Nephron (organoid): ENCODE measurements at regions not wholly inside any gene's neighbourhood (a gene's known extent, or its start where the extent isn't known, plus 50 kb on each side); places are given as distances from the start of the nearest gene placed in this dataset.

Experiments used
- H3K27ac Mint-ChIP-seq, 3 experiments: 2 replicates each; pipeline ENCODE4 v1.8.0; 2020; ENCODE audit warnings: mixed read lengths in 3 of 3, mild to moderate bottlenecking in 2 of 3, moderate library complexity in 1 of 3
- H3K27me3 Mint-ChIP-seq: 2 replicates; pipeline ENCODE4 v1.8.0; 2021; ENCODE audit warnings: low read depth, mild to moderate bottlenecking, moderate library complexity, mixed read lengths
- H3K36me3 Mint-ChIP-seq: 2 replicates; pipeline ENCODE4 v1.8.0; 2020; ENCODE audit warnings: low read depth, mixed read lengths
- H3K4me1 Mint-ChIP-seq: 2 replicates; pipeline ENCODE4 v1.8.0; 2020; ENCODE audit warnings: mixed read lengths
- H3K4me3 Mint-ChIP-seq, 3 experiments: 2 replicates each; pipeline ENCODE4 v1.8.0; 2020; ENCODE audit warnings: mild to moderate bottlenecking in 3 of 3, mixed read lengths in 3 of 3, moderate library complexity in 2 of 3
- H3K9me3 Mint-ChIP-seq: 2 replicates; pipeline ENCODE4 v1.8.0; 2020; ENCODE audit warnings: mixed read lengths
- TF ChIP-seq, protein P1 (sequence below), 3 experiments: fragments of 200-600 bp; sonication (generic); IDR thresholded peaks; one replicate each; pipeline ENCODE4 v1.5.0; 2021; ENCODE audit warnings: antibody characterized with exemption in 3 of 3; ENCODE audit not compliant: unreplicated experiment in 3 of 3

DNA sequence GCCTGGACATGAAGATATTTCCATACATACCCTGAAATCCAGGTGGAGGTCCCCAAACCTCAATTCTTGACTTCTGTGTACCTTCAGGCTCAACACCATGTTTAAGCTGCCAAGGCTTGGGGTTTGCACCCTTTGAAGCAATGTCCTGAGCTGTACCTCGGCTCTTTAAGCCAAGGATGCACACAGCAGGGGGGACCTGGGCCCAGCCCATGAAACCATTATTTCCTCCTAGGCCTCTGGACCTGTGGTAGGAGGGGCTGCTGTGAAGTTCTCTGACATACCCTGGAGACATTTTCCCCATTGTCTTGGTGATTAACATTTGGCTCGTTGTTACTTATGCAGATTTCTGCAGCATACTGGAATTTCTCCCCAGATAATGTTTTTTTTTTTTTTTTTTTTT, 184.3 kb upstream of the RGS18 start:
- Mint-ChIP-seq H3K9me3 (peaks cover 8% of the 10 kb centered on the region), H3K36me3 (no peaks in the 10 kb centered on the region), H3K4me3 (no peak overlapping the region), H3K27ac (no peak overlapping the region), H3K27me3 (no peaks in the 10 kb centered on the region), H3K4me1 (no peaks in the 10 kb centered on the region)
- TF ChIP-seq, protein P1, sequence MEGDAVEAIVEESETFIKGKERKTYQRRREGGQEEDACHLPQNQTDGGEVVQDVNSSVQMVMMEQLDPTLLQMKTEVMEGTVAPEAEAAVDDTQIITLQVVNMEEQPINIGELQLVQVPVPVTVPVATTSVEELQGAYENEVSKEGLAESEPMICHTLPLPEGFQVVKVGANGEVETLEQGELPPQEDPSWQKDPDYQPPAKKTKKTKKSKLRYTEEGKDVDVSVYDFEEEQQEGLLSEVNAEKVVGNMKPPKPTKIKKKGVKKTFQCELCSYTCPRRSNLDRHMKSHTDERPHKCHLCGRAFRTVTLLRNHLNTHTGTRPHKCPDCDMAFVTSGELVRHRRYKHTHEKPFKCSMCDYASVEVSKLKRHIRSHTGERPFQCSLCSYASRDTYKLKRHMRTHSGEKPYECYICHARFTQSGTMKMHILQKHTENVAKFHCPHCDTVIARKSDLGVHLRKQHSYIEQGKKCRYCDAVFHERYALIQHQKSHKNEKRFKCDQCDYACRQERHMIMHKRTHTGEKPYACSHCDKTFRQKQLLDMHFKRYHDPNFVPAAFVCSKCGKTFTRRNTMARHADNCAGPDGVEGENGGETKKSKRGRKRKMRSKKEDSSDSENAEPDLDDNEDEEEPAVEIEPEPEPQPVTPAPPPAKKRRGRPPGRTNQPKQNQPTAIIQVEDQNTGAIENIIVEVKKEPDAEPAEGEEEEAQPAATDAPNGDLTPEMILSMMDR (IDR thresholded peaks at IDR 0.05; ENCODE audit: unreplicated experiment in 3 of 3): no peak

- no peaks in the 10 kb centered on the region for H3K4me1 Mint-ChIP-seq
- no peaks in the 10 kb centered on the region for H3K27me3 Mint-ChIP-seq
- no peak overlapping the region for H3K27ac Mint-ChIP-seq
- TF ChIP-seq, protein P1 (IDR thresholded peaks at IDR 0.05; ENCODE audit: unreplicated experiment in 3 of 3): no peak
- no peak overlapping the region for H3K4me3 Mint-ChIP-seq
- peaks cover 13% of the 10 kb centered on the region for H3K9me3 Mint-ChIP-seq
- no peaks in the 10 kb centered on the region for H3K36me3 Mint-ChIP-seq
Measured at GRCh38 chr1:191977874-191978506, 180.3 kb upstream of the RGS18 start.

DNA sequence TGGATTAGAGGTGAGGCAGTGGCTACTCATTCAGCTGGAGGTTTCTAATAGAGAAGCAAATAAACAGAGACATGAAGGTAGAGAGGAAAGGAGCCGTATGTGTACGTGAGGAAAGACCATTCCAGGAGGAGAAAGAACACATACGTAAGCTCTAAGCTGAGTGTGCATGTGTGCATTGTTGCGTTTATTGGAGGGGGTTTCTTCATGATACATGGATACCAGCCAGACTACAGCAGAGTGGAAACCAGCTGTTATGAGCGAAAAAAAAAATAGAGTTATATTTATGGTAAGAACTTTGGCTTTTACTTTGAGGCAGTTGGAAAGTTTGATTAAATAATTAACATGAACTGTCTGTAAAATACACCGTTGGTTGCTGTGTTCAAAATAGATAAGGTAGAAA, 173.4 kb upstream of the RGS18 start:
- H3K4me1 Mint-ChIP-seq: no peaks in the 10 kb centered on the region
- H3K27me3 Mint-ChIP-seq: no peaks in the 10 kb centered on the region
- TF ChIP-seq, protein P1 (IDR thresholded peaks at IDR 0.05; ENCODE audit: unreplicated experiment in 3 of 3): no peak
- no peak overlapping the region for H3K27ac Mint-ChIP-seq
- H3K36me3 Mint-ChIP-seq: no peaks in the 10 kb centered on the region
- H3K9me3 Mint-ChIP-seq: peaks cover 9% of the 10 kb centered on the region
- no peak overlapping the region for H3K4me3 Mint-ChIP-seq

DNA sequence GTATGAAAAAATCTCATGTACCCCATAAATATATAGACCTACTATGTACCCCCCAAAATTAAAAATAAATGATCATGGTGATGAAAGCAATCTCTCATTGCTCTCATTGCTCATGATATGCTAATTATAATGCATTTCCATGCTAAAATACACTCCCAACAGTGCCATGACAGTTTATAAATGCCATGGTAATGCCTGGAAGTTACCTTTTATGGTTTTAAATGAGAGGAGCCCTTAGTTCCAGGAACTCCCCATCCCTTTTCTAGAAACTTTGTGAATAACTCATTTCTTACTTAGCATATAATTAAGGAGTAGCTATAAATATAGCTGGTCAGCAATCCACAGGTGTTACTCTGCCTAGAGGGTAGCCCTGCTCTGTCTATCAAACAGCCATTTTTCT, 166.1 kb upstream of the RGS18 start:
- TF ChIP-seq, protein P1 (IDR thresholded peaks at IDR 0.05; ENCODE audit: unreplicated experiment in 3 of 3): no peak
- no peak overlapping the region for H3K27ac Mint-ChIP-seq
- H3K36me3 Mint-ChIP-seq: no peaks in the 10 kb centered on the region
- no peaks in the 10 kb centered on the region for H3K9me3 Mint-ChIP-seq
- H3K4me3 Mint-ChIP-seq: no peak overlapping the region
- no peaks in the 10 kb centered on the region for H3K4me1 Mint-ChIP-seq
- no peaks in the 10 kb centered on the region for H3K27me3 Mint-ChIP-seq

- Mint-ChIP-seq H3K27me3 (no peaks in the 10 kb centered on the region), H3K4me3 (no peak overlapping the region), H3K4me1 (no peaks in the 10 kb centered on the region), H3K9me3 (no peaks in the 10 kb centered on the region), H3K36me3 (no peaks in the 10 kb centered on the region), H3K27ac (no peak overlapping the region)
- TF ChIP-seq, protein P1 (IDR thresholded peaks at IDR 0.05; ENCODE audit: unreplicated experiment in 3 of 3): no peak
Measured at GRCh38 chr1:191993549-191993948, 164.7 kb upstream of the RGS18 start.

DNA sequence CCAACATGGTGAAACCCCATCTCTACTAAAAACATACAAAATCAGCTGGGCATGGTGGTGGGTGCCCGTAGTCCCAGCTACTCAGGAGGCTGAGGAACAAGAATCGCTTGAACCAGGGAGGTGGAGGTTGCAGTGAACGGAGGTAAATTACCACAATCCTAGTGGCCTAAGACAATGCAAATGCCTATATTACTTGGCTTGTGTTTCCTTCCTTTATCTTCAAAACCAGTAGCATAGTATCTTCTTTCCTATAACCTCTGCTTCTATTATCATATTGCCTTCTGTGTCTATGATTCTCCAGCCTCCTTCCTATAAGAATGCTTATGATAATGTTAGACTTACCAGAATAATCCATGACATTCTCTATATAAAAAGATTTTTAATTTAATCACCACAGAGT, 156.2 kb upstream of the RGS18 start:
- TF ChIP-seq, protein P1 (IDR thresholded peaks at IDR 0.05; ENCODE audit: unreplicated experiment in 3 of 3): no peak

More for the DNA sequence above, 156.2 kb upstream of the RGS18 start:
- H3K36me3 Mint-ChIP-seq: no peaks in the 10 kb centered on the region
- no peaks in the 10 kb centered on the region for H3K4me1 Mint-ChIP-seq
- H3K27me3 Mint-ChIP-seq: no peaks in the 10 kb centered on the region
- H3K4me3 Mint-ChIP-seq: no peak overlapping the region
- H3K27ac Mint-ChIP-seq: no peak overlapping the region
- no peaks in the 10 kb centered on the region for H3K9me3 Mint-ChIP-seq
